HG02763 (cell line): ENCODE measurements at regions not wholly inside any gene's neighbourhood (a gene's known extent, or its start where the extent isn't known, plus 50 kb on each side); places are given as distances from the start of the nearest gene placed in this dataset.
"Not testable (repeated sequence)": the region's sequence is repeated elsewhere in the genome, so short reads cannot be mapped to it uniquely, and the experiment has no call there.

Experiments used
- ATAC-seq: cut with Tn5 transposase; IDR thresholded peaks from one replicate; pipeline ENCODE4 v1.9.1; 2021; ENCODE audit warnings: mild to moderate bottlenecking, moderate library complexity; ENCODE audit not compliant: unreplicated experiment

GRCh38 chr7:112592565-112593263, 111.9 kb downstream of the LSMEM1 start:
- not testable (repeated sequence) for ATAC-seq

- ATAC-seq: no peak
These were observed 113.6 kb downstream of the LSMEM1 start for GRCh38 chr7:112594397-112594796.

GRCh38 chr7:112596260-112596659, 115.5 kb downstream of the LSMEM1 start:
- no peak for ATAC-seq

GRCh38 chr7:112596981-112597380, 116.2 kb downstream of the LSMEM1 start:
- no peak for ATAC-seq

GRCh38 chr7:112603673-112604072, 122.9 kb downstream of the LSMEM1 start:
- no peak for ATAC-seq

- ATAC-seq: no peak
These were observed 129.8 kb downstream of the LSMEM1 start for GRCh38 chr7:112610636-112611035.

- no peak for ATAC-seq
These were observed 134.9 kb downstream of the LSMEM1 start for GRCh38 chr7:112615701-112616100.

- ATAC-seq: no peak
These were observed 135.5 kb downstream of the LSMEM1 start for GRCh38 chr7:112616295-112616694.

GRCh38 chr7:112619343-112619742, 138.6 kb downstream of the LSMEM1 start:
- ATAC-seq: no peak

GRCh38 chr7:112622159-112622715, 141.4 kb downstream of the LSMEM1 start:
- ATAC-seq: no peak

- no peak for ATAC-seq
These were observed 143.6 kb downstream of the LSMEM1 start for GRCh38 chr7:112624416-112624815.

GRCh38 chr7:112630565-112630964, 149.8 kb downstream of the LSMEM1 start:
- no peak for ATAC-seq

GRCh38 chr7:112634107-112634506, 153.3 kb downstream of the LSMEM1 start:
- no peak for ATAC-seq

- ATAC-seq: no peak
These were observed 154.5 kb downstream of the TMEM168 start for GRCh38 chr7:112635742-112636141.

- no peak for ATAC-seq
These were observed 151.4 kb downstream of the TMEM168 start for GRCh38 chr7:112638675-112639400.

- no peak for ATAC-seq
These were observed 149.5 kb downstream of the TMEM168 start for GRCh38 chr7:112640685-112641084.

GRCh38 chr7:112646783-112647182, 143.4 kb downstream of the TMEM168 start:
- no peak for ATAC-seq

GRCh38 chr7:112648781-112649180, 141.4 kb downstream of the TMEM168 start:
- no peak for ATAC-seq

- no peak for ATAC-seq
These were observed 140.6 kb downstream of the TMEM168 start for GRCh38 chr7:112649560-112649959.

- ATAC-seq: no peak
These were observed 135.6 kb downstream of the TMEM168 start for GRCh38 chr7:112654322-112655216.

- no peak for ATAC-seq
These were observed 124.5 kb downstream of the TMEM168 start for GRCh38 chr7:112665709-112666108.
